ENCODE measurements at regions not wholly inside any gene's neighbourhood (a gene's known extent, or its start where the extent isn't known, plus 50 kb on each side); places are given as distances from the start of the nearest gene placed in this dataset.

GRCh38 chr18:24726727-24727492 lies 266.5 kb downstream of the HRH4 start:
- peak; percentile 90 for DNase-seq (ENCODE audit: low read depth)
- H3K4me3 ChIP-seq (ENCODE audit: low read depth, low read length): peak overlapping the region; percentile 36
- TF ChIP-seq CTCF (conservative IDR thresholded peaks at IDR 0.05; ENCODE audit: low read depth, low read length): peak; percentile 93

- no peak for DNase-seq (ENCODE audit: low read depth)
- no peak for TF ChIP-seq CTCF (conservative IDR thresholded peaks at IDR 0.05; ENCODE audit: low read depth, low read length)
- no peak overlapping the region for H3K4me3 ChIP-seq (ENCODE audit: low read depth, low read length)
Measured at GRCh38 chr18:24727685-24728084, 267.2 kb downstream of the HRH4 start.

- no peak for TF ChIP-seq CTCF (conservative IDR thresholded peaks at IDR 0.05; ENCODE audit: low read depth, low read length)
- no peak overlapping the region for H3K4me3 ChIP-seq (ENCODE audit: low read depth, low read length)
- DNase-seq (ENCODE audit: low read depth): no peak
Measured at GRCh38 chr18:24731158-24731557, 270.7 kb downstream of the HRH4 start.

GRCh38 chr18:24731981-24732380 lies 271.5 kb downstream of the HRH4 start:
- TF ChIP-seq CTCF (conservative IDR thresholded peaks at IDR 0.05; ENCODE audit: low read depth, low read length): no peak
- no peak overlapping the region for H3K4me3 ChIP-seq (ENCODE audit: low read depth, low read length)
- DNase-seq (ENCODE audit: low read depth): no peak

GRCh38 chr18:24734058-24734457 lies 273.6 kb downstream of the HRH4 start:
- TF ChIP-seq CTCF (conservative IDR thresholded peaks at IDR 0.05; ENCODE audit: low read depth, low read length): no peak
- peak; percentile 2 for DNase-seq (ENCODE audit: low read depth)
- no peak overlapping the region for H3K4me3 ChIP-seq (ENCODE audit: low read depth, low read length)

- no peak for TF ChIP-seq CTCF (conservative IDR thresholded peaks at IDR 0.05; ENCODE audit: low read depth, low read length)
- no peak overlapping the region for H3K4me3 ChIP-seq (ENCODE audit: low read depth, low read length)
- DNase-seq (ENCODE audit: low read depth): no peak
Measured at GRCh38 chr18:24735624-24736231, 275.3 kb downstream of the HRH4 start.
